ENCODE measurements at regions not wholly inside any gene's neighbourhood (a gene's known extent, or its start where the extent isn't known, plus 50 kb on each side); places are given as distances from the start of the nearest gene placed in this dataset.

GRCh38 chr6:119630561-119631192 is 281.1 kb upstream of the MAN1A1 start:
- TF ChIP-seq CTCF (IDR thresholded peaks at IDR 0.05) = no peak
- no peak for TF ChIP-seq POLR2A (IDR thresholded peaks at IDR 0.05)

Data from heart left ventricle (tissue), 13 donors.